ENCODE measurements at regions not wholly inside any gene's neighbourhood (a gene's known extent, or its start where the extent isn't known, plus 50 kb on each side); places are given as distances from the start of the nearest gene placed in this dataset.

DNA sequence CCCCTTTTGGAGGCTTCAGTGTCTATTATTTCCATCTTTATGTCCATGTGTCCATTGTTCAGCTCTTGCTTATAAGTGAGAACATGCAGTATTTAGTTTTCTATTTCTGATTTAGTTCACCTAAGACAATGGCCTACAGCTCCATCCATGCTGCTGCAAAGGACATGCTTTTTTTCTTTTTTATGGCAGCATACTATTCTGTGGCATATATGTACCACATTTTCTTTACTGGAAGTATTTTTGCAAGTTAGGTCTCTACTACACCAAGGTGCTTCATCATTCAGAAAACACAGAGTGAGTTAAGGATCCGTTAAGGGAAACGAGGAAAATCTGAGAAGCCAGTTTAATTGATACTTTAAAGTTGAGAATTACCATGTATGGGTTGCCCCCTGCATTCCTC is 297.2 kb downstream of the CDCA7 start:
- no peak for DNase-seq

DNA sequence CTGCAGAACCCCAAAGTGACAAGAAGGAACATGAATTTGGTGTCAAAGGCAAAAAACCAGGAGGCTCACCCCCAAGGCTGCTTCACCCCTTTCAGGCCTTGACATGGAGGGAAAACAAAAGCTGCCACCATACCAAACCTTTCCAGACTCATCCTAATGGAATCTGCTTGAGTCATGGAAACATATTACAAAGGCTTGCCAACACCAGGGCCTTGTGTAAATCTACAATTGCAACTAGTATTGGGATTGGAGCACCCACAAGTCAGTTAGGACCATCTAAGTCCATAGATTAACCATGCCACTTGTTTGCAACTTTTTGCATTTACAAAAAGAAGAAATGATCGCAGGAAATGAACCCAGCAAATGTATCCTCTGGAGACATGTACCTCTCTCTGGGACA is 297.6 kb downstream of the CDCA7 start:
- no peak for DNase-seq

DNA sequence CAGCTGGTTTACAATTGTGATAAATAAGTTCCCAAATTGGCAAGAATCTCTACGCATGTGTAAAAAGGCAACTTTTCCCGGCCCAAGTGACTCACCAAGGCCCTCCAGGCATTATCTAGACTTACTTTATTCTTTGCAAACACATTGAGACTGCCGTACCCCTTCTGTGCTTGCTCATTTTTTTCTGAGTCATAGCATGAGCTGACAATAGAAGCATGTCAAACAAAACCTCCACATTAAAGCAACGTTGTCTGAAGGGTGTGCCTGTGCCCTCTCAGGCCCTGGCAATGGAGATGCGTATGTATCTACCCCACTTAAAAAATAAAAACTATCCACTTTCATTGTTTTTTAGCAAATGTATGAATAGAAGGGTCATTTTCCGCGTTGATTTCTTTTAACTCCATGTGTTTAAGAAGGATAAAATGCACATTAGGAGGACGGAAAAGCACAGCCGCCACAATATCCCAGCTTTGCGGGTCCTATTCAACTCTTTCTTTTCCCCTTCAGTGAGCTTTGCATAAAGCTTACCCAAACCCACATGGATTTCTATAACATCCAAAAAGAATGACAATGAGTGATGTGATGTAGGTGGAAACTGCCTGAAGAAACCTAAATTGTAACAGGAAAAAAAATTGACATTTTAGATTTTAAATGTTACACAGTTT is 298.2 kb downstream of the CDCA7 start:
- DNase-seq = no peak

DNA sequence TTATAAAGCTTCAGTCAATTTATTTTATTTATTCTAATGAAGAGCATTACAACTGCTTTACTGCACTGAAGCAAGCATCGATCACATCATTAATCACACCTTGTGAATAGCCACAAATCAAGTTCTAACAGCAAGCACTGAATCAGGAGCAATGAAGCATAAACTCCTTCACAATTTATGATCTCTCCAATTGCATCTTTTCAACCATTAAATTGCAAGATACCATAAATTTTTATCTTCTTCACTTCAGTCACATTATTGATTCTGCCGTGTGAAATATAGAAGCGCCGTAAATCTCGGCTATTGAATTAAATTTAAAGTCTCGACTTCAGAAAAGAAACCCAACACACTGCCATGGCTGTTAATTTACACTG is 298.7 kb downstream of the CDCA7 start:
- no peak for DNase-seq

DNA sequence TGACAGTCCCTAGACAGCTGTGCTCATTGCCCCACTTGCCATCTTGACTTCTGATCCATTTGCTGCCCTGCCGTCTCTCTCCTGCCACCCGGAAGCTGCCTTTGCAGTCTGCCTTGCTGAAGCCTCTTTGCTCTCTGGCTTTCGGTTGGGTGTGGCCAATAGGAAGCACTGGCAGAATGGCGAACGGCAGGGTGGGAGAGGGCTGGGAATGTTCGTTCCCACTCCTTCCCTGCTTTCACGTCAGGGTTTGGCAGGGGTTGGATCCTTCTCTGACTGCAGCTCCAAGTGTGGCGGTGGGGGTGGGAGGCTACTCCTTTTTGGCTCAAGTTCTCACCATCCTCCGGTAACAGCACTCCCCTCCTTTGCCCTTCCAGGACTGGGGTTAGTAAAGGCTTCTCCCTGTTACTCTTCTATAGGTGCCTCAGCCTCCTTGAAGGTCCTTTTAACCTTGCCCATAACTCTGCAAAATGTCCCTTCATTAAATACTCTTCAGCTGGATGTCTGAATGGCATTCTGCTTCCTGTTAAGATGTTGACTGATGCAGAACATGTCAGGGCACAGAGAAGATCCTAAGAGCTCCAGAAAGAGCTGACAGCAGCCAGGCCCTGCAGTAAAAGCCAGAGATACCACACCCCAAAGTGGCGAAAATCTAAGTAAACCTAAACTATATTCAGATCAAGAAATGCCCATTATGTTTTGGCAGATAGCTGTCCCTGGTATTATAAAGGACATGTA is 299.7 kb downstream of the CDCA7 start:
- no peak for DNase-seq

DNA sequence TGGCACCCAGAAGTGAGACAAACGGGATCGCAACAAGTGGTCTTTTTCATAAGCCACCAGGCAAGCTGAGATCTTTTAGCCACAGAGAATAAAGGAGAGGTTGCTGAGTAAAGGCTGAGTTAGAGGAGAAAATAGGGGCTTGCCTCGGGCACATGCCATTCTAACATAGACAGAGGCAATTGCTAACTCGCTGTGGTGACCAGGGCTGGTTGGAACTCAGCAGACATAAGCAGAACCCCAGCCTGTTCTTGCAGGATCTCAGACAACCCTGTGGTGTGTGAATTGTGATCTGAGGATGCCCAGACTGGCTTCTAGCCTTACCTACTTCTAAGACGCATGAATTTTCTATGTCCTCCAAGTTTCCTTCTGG is 300.2 kb downstream of the CDCA7 start:
- no peak for DNase-seq

DNA sequence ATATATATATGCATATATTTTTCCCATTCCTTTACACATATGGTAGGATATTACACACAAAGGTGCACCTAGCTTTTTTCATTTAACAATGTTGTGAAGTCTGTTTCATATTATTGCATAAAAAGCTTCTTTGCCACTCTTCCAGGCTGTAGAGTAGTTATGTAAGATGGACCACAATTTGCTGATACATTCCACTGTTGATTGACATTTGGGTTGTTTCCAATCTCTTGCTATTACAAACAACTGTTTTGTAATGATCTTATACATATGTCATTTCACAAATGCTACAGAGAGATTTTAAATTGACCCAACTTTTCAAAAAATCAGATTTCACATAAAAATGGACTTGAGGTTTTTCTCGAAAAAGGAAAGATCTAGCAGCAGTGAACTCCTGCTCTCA is 301.4 kb downstream of the CDCA7 start:
- no peak for DNase-seq

DNA sequence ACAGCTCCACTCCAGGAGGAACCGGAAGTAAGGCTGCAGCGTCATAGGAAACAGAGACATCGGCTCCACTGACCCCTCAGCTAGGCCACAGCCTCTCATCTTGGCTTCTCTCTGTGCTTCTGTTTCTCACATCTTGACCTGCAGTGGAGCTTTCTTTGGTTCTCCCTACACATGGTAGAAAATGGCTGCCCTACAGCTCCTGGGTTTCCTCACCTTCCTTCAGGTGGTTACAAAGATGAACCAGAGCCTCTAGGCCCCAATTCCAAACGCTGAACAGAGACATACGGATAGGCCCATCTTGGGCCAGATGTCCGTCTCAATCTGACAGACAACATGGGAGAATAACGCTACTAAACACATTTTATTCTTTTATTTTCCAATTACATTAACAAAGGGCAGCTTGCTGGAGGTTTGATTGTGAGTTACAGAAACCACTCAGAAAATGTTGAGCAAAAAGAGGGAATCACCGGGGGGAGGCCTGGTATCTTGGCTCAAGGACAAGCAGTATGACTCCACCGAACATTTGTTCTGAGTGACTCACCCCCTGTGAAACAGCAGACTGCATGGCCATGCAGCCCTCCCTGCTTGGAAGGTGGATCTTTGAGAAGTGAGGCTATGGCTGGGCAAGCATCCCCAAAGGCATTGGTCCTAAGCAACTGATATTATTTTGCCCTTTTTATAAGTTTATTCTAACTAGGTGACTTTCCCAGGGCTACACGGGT is 303.5 kb downstream of the CDCA7 start:
- no peak for DNase-seq

DNA sequence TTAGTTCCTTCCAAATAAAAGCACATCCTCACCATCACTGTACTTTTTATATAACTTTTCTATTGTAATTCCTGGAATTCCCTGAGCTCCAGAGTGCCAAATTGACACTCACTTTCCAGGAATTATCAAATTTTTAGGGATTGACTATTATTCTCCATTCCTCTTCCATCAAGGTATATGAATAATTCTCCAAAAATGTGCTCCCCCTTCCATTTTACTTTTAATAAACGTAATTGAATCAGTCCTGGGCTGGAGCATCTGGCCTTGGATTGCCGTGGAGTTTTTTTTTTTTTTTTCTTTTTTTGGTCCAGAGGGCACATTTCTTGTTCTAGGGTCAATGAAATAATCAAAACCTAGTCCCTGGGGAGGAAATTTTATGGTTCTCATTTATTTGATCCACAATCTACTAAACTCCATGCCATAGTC is 304.3 kb downstream of the CDCA7 start:
- DNase-seq = no peak

DNA sequence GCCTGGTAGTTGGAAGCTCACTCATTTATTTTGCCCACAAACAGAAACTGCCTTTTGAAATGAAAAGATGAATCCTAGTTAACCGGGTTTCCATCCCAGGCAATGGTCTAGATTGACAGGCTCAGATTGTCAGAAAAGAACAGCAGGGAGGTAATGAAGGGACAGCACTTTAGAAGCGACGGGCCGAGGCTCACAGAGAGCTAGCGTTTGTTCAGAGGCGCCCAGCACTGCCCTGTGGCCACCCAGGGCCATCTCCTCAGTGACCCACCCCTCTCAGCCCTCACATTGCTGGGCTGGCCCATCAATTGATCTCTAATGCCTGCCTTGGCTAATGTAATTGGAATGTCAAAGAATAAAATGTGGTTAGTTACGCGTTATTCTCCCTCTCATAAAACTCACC is 304.8 kb downstream of the CDCA7 start:
- no peak for DNase-seq

DNA sequence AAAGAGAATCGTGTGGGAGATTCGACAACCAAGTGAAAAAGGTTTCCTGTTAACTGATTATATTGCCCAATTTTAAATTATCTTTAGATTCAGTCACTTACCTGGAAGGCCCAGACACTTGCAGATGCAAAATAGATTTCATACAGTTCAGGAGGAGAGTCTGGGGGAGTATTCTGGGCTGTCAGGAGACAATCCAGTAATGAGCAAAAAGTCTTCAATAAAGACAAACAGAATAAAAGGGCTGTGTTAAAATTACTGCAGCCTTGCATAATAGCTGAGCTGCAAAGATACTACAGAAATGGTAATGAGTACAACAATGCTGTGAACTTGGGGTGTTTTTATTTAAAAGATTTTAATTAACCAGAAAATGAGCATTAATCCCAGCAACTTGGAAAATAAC is 303.6 kb downstream of the SP3 start:
- DNase-seq = no peak

DNA sequence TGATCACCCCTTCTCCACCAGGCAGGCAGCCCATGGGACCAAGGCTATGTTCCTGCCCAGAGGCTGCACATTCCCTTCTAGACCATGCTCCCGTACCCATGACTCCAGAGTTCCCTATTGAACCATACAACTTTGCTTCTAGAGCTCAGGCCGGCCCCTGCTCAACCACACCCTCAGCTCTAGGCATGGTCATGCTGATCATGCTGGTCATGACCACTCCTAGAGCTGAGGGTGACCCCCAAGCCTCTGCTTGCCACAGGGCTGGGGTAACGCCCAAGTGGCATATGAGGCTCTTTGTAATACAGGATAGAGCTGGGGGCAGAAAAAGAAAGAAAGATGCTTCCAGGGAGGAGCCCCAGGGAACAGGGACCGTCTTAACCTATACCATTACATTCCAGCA is 301.8 kb downstream of the SP3 start:
- no peak for DNase-seq

DNA sequence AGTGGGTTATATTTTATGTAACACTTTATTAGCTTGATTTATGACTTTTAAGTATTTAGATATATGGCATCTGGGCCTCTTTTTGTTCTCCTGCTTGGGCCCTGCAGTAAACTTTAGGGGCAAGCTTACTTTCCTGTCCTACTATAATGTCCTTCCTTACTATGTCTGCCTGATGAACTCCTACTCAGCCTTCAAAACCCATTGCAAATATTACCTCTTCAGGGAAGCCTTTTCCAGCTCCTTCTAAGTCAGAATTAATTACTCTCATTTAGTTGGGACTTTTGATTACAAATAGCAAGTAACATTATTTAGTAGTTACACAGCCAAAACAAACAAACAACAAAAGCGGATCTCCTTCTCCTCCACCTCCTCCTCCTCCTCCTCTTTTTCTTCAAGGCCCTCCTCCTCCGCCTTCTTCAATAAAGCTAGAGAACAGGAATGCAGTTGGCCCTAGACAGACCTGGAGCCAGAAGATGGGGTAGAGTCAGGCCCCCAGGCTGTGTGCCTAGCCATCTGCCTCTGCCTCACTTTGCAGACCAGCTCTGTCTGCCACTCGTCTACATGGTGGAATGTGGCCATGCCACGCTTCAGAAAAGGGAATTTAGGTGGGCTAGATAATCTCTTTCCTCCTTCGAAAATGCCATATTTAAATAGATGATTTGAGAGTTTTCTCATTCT is 301.2 kb downstream of the SP3 start:
- DNase-seq = no peak

DNA sequence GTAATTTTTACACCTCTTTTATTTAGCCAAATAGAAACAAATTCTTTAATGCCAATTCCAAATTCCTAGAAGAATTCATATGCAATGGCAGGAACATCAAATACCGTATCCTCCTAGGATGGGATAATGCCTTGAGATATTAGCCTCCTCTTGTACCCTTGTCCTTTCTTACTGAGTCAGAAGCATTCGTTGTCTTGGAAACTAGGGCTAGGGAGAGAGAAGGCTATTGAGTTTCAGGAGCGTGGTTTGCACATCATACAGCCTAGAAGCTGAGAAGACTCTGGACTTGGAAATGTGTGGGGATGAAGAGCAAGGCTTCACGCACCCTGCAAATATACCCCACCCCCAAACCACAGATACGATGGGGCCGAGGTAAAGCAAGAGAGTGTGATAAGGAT is 300.7 kb downstream of the SP3 start:
- DNase-seq = no peak

DNA sequence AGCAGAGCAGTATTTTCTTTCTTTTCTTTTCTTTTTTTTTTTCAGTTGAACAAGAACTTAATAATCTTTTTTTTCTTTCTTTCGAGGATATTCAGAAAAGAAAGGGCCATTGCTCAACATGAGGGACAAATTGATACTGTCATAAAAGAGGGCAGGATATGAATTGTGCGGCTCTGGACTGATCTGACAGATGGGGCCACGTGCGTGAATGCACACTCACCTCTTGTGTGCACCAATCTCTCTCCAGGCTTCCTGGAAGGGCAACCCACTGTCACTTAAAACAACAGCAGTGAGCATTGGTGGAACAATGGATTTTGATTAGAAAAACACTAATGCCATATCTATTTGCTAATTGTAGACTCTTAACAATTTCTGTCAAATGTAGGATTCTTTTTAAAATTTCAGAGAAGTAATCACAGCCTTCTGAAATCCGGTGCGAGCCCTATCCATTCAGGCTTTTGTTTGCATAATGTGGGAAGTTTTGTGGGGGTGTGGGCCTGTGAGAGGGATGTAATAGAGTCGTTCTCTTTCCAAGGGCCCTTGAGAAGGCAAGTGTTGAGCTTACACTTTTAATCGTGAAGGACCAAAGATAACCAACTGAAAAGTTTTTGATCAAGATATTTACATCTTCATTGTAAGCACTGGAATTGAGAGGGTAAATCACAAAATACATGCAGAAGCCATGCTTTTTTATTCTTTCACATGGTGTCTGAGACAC is 298.8 kb downstream of the SP3 start:
- no peak for DNase-seq

DNA sequence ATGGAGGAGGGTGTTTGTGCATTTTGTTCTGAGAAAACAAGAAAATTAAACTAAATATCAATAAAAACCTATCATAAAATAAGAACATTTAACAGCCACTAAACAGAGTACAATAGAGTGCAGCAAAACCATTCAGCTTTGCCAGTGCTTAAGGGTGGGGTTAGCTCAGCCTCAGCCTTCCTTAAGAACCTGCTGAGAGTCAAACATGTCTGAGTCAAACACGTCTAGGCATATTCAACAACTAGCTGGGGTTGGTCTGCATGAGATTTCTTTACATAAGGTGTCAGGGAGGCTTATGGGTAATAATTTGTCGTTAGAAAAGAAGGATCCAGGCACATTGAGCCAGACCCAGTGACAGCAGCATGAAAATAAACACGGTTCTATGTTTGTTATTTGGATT is 298.2 kb downstream of the SP3 start:
- DNase-seq = no peak

DNA sequence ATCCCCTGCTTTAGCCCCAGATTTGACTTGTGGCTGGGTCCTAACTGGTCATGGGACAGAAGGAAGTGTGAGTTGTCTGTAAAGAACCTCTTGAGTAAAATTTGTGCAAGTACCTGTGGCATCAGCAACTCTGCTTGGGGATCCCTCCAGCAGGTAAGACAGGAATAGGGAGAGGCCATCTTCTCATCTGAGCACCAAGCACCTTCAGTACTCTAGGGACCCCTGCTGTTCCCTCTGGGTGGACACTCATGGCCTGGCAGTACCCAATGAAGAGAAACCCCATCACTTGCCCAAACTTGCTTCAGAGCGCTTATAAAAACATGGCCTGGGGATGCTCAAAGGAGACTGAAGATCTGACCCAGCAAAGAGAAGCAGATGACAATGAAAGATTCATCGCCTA is 297.8 kb downstream of the SP3 start:
- no peak for DNase-seq

DNA sequence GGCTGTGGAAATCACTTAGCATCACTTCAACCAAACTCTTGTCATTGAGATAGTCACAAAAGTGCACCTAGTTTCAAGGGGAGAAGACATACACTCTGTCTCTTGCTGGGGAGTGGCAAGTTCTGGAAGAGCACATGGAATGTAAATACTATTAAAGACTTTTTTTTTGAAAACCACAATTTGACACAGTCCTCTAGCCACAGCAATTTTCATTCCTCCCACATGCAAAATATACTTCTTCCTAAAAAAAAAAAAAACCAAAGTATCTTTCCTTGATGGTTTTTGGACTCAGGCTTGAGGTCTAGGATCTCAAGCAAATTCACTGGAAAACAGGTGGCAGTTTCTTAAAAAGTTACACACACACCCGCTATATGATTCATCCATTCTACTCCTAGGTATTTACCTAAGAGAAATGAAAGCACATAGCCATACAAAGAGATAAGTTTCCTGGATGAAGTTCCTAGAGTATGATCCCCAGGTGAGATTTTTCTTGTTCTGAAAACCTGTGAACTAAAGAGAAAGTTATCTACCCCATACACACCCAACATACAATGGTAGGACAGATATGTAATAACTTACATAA is 295.8 kb downstream of the SP3 start:
- no peak for DNase-seq

DNA sequence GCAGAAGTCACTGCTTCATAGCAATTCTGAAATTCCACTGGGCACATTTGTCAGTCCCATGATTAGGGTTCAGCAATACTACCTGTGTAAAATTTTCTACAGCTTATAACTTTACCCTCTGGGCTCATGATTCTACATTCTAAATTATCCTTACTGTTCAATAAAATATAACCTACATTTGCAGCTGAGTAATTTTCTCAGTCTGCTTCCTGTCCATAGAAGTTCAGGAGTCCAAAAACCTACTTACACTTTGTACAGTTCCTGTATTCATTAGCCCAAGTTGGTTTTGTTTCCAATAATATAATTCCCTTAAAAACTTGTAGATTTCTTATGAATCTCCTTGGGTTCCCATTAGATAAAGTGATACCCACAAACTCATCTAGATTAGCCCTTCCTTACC is 295.3 kb downstream of the SP3 start:
- DNase-seq = no peak

DNA sequence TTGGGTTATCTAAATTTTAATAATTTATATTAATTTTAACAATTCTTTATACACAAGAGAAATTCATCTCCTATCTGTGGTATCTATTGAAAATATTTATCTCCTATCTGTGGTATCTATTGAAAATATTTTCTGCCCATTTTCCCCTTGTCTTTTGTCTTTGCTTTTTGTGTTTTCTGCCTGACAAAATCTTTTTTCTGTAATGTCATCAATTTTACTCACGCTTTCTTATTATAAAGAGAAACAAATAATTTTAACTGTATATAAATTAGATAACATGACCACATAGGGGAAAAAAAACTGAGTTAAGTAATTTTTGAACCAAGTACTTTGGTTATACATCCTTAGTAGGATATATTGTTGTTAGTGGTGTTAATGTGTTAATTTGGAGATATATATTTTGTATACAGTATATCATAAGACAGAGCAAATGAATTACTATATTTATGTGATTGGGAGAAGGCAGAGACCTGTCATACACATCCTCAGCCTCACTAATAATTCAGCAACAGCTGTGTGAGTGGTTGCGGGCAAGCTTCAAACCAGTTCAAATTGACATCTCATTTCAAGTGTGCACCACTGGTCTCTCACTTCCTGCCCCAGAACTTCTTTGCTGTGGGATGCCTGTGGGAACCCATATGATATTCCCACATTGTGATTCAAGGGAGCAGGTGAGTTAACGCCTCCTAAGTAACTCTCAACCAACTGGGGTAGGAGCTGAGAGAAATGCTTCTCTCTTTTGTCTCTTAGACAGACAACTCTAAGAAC is 292.4 kb downstream of the SP3 start:
- no peak for DNase-seq

DNA sequence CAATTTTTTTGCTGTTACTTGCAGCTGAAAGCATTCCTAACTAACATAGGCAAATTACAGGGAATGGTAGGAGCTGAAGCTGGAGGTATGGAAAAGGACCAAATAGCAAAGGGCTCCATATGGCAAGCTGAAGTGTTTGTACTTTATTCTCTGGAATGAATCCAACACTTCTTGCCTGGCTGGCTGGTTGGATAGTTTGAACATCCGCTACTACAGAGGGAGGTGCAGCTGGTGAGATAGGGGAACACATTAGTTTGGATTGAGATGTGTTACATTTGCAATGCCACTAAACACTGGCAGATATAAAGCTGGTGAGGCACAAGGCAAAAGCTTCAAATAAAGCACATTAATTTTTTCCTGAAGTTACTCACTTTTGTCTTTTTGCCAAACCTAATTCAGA is 291.5 kb downstream of the SP3 start:
- no peak for DNase-seq

DNA sequence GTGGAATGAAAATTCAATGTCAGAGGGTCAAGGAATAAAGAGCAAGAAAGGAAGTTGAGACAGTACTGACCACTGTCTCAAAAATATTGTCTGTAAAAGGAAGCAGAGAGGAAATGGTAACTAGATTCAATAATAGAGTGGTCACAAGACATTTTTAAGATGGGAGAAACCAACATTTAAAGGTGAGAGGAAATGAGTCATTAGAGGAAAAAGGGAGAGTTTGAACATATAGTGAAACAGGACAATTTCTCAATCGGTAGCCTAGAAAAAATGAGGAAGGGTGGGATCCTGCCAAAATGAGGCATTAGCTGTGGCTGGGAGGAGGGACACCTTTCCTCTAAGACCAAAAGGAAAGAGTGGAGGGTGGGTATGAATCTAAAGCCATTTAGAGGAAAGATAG is 288.5 kb downstream of the SP3 start:
- no peak for DNase-seq

Data from GDM1 (cell line).